H1 (cell line): ENCODE measurements at regions not wholly inside any gene's neighbourhood (a gene's known extent, or its start where the extent isn't known, plus 50 kb on each side); places are given as distances from the start of the nearest gene placed in this dataset.

Source experiments
- CTCF ChIA-PET: fragments of 300-600 bp; sonication (Branson Sonifier 250); formaldehyde crosslinking; loops from one replicate; lab custom pipeline; 2021; ENCODE audit not compliant: partially characterized antibody; lab: Charles Lee
- POLR2A ChIA-PET: fragments of 300-600 bp; sonication (Branson Sonifier 250); formaldehyde crosslinking; loops from one replicate; lab custom pipeline; 2021; ENCODE audit warnings: inconsistent platforms; ENCODE audit not compliant: partially characterized antibody; lab: Charles Lee
- DNase-seq, 2 experiments: peaks; one replicate each; pipeline versions ENCODE4 v3.0.0 to v3.0.0-alpha.2; 2010 to 2022; ENCODE audit warnings: low spot score in 2 of 2, low read depth in 1 of 2, mixed read lengths in 1 of 2
- FAIRE-seq: peaks from 2 replicates; lab custom pipeline; 2011; peaks lifted over from hg19 to GRCh38; lab: Jason Lieb, UNC
- H2AFZ ChIP-seq: 2 replicates; pipeline ENCODE4 v1.8.1; 2012; ENCODE audit warnings: low read length, inconsistent platforms
- H2AK5ac ChIP-seq: 2 replicates; pipeline ENCODE4 v1.6.1; 2013; ENCODE audit warnings: low read depth, low read length
- H2BK120ac ChIP-seq: replicated peaks from 2 replicates; pipeline ENCODE3; 2013; ENCODE audit warnings: low read depth, low read length, inconsistent platforms
- H2BK12ac ChIP-seq: 2 replicates; pipeline ENCODE4 v1.6.1; 2013; ENCODE audit warnings: low read depth, low read length
- H2BK15ac ChIP-seq: 2 replicates; pipeline ENCODE4 v1.6.1; 2013; ENCODE audit warnings: low read length
- H2BK20ac ChIP-seq: 2 replicates; pipeline ENCODE4 v1.6.1; 2013; ENCODE audit warnings: low read length
- H2BK5ac ChIP-seq: 2 replicates; pipeline ENCODE4 v1.6.1; 2013; ENCODE audit warnings: low read depth, low read length
- H3K14ac ChIP-seq: 2 replicates; pipeline ENCODE4 v1.6.1; 2013; ENCODE audit warnings: inconsistent platforms; ENCODE audit not compliant: insufficient read length
- H3K18ac ChIP-seq: 2 replicates; pipeline ENCODE4 v1.6.1; 2013; ENCODE audit warnings: low read length; ENCODE audit errors: extremely low read depth
- H3K23ac ChIP-seq: 2 replicates; pipeline ENCODE4 v1.6.1; 2013; ENCODE audit warnings: inconsistent platforms; ENCODE audit not compliant: insufficient read length
- H3K23me2 ChIP-seq: 2 replicates; pipeline ENCODE4 v1.6.1; 2013; ENCODE audit warnings: low read depth, low read length
- H3K27ac ChIP-seq: 2 replicates; pipeline ENCODE4 v1.6.1; 2011; ENCODE audit warnings: low read depth, low read length, inconsistent platforms
- H3K27me3 ChIP-seq, 4 experiments: replicated peaks in 1 of 4; 1 replicate in 1 of 4; 2 replicates in 3 of 4; pipeline versions ENCODE4 v1.6.1 to v1.8.1; 2011 to 2013; ENCODE audit warnings: low read length in 3 of 4, mild to moderate bottlenecking in 3 of 4, inconsistent platforms in 2 of 4, mixed read lengths in 2 of 4, moderate library complexity in 1 of 4; ENCODE audit not compliant: control insufficient read depth in 3 of 4, insufficient read depth in 3 of 4; ENCODE audit errors: extremely low read depth in 1 of 4
- H3K36me3 ChIP-seq, 4 experiments: 2 replicates each; pipeline versions ENCODE4 v1.6.1 to v1.8.1; 2011 to 2013; ENCODE audit warnings: mild to moderate bottlenecking in 4 of 4, low read length in 3 of 4, moderate library complexity in 2 of 4, control low read depth in 1 of 4, inconsistent platforms in 1 of 4; ENCODE audit not compliant: insufficient read depth in 4 of 4, control insufficient read depth in 2 of 4
- H3K4ac ChIP-seq: replicated peaks from 2 replicates; pipeline ENCODE3; 2013; ENCODE audit warnings: low read length, low read depth, mixed read lengths, inconsistent platforms; ENCODE audit not compliant: insufficient read length
- H3K4me1 ChIP-seq, 4 experiments: replicated peaks in 1 of 4; 1 replicate in 1 of 4; 2 replicates in 3 of 4; pipeline versions ENCODE4 v1.6.1 to v1.8.1; 2011 to 2013; ENCODE audit warnings: low read length in 3 of 4, inconsistent platforms in 2 of 4, mixed read lengths in 1 of 4; ENCODE audit not compliant: insufficient read depth in 4 of 4, control insufficient read depth in 3 of 4
- H3K4me2 ChIP-seq, 2 experiments: 2 replicates each; pipeline versions ENCODE4 v1.6.1 to v1.8.1; 2011 to 2013; ENCODE audit warnings: low read depth in 2 of 2, low read length in 2 of 2, control low read depth in 1 of 2, inconsistent platforms in 1 of 2, mild to moderate bottlenecking in 1 of 2; ENCODE audit not compliant: insufficient read depth in 1 of 2
- H3K4me3 ChIP-seq, 4 experiments: fragments of 200-600, 300-600 bp in 1 of 4; sonication (generic), shearing (Covaris generic), sonication (Bioruptor Twin) in 1 of 4; 2 replicates each; pipeline versions ENCODE4 v1.5.1 to v1.8.1; 2011 to 2016; ENCODE audit warnings: low read length in 4 of 4, low read depth in 3 of 4, control low read depth in 2 of 4, inconsistent platforms in 2 of 4, mild to moderate bottlenecking in 2 of 4, mixed read lengths in 1 of 4, moderate library complexity in 1 of 4; ENCODE audit not compliant: insufficient read depth in 2 of 4; ENCODE audit errors: extremely low read depth in 1 of 4
- H3K56ac ChIP-seq: replicated peaks from 2 replicates; pipeline ENCODE3; 2013; ENCODE audit warnings: low read depth, mild to moderate bottlenecking, mixed read lengths, low read length, inconsistent platforms; ENCODE audit not compliant: insufficient read length
- H3K79me1 ChIP-seq: 2 replicates; pipeline ENCODE4 v1.6.1; 2013; ENCODE audit warnings: low read depth, low read length, control low read depth
- H3K79me2 ChIP-seq, 2 experiments: 2 replicates each; pipeline versions ENCODE4 v1.6.1 to v1.8.1; 2012 to 2013; ENCODE audit warnings: low read length in 2 of 2, mild to moderate bottlenecking in 2 of 2, inconsistent platforms in 1 of 2; ENCODE audit not compliant: insufficient read depth in 2 of 2, control insufficient read depth in 1 of 2
- H3K9ac ChIP-seq, 4 experiments: replicated peaks in 1 of 4; 1 replicate in 1 of 4; 2 replicates in 3 of 4; pipeline versions ENCODE4 v1.6.1 to v1.8.1; 2011 to 2013; ENCODE audit warnings: low read depth in 3 of 4, low read length in 3 of 4, control low read depth in 2 of 4, mild to moderate bottlenecking in 2 of 4, moderate library complexity in 2 of 4, inconsistent platforms in 1 of 4; ENCODE audit errors: extremely low read depth in 1 of 4
- H3K9me3 ChIP-seq, 2 experiments: 2 replicates each; pipeline versions ENCODE4 v1.6.1 to v1.8.1; 2012 to 2013; ENCODE audit warnings: mild to moderate bottlenecking in 2 of 2, moderate library complexity in 2 of 2, control low read depth in 1 of 2, inconsistent platforms in 1 of 2, low read depth in 1 of 2, low read length in 1 of 2, mixed read lengths in 1 of 2; ENCODE audit not compliant: insufficient read depth in 2 of 2
- H4K20me1 ChIP-seq, 2 experiments: replicated peaks in 1 of 2; 2 replicates each; pipeline versions ENCODE3 to v1.8.1; 2011 to 2013; ENCODE audit warnings: inconsistent platforms in 2 of 2, low read length in 2 of 2, mild to moderate bottlenecking in 1 of 2; ENCODE audit not compliant: insufficient read depth in 2 of 2, control insufficient read depth in 1 of 2
- H4K5ac ChIP-seq: 2 replicates; pipeline ENCODE4 v1.6.1; 2013; ENCODE audit warnings: low read length, low read depth, mixed read lengths, inconsistent platforms; ENCODE audit not compliant: insufficient read length
- H4K8ac ChIP-seq: 2 replicates; pipeline ENCODE4 v1.8.0; 2013; ENCODE audit warnings: mild to moderate bottlenecking, moderate library complexity, low read length, inconsistent platforms; ENCODE audit not compliant: insufficient read depth; ENCODE audit errors: extremely low read depth
- H4K91ac ChIP-seq: replicated peaks from 2 replicates; pipeline ENCODE3; 2013; ENCODE audit warnings: low read length, mixed read lengths, inconsistent platforms; ENCODE audit not compliant: insufficient read length
- HDAC6 ChIP-seq: IDR thresholded peaks from one replicate; pipeline ENCODE4 v1.7.1; 2012; ENCODE audit warnings: low read depth, mild to moderate bottlenecking, inconsistent platforms, low read length, moderate library complexity
- JUND ChIP-seq: IDR thresholded peaks from 2 replicates; pipeline ENCODE4 v1.6.1; 2011; ENCODE audit warnings: mild to moderate bottlenecking, improper control_type of control experiment, low read length
- RFX5 ChIP-seq: IDR thresholded peaks from 2 replicates; pipeline ENCODE4 v1.6.1; 2011; ENCODE audit warnings: low read depth, low read length, improper control_type of control experiment, borderline replicate concordance
- WGBS, 2 experiments: shearing (Covaris generic) in 1 of 2; methylation state at CpG; one replicate each; pipeline versions ENCODE4 v1.1.6 to v1.1.7; 2013 to 2015; ENCODE audit warnings: low lambda C conversion rate in 2 of 2, mixed read lengths in 2 of 2, inconsistent platforms in 1 of 2, low coverage in 1 of 2, missing lambda C conversion rate in 1 of 2; ENCODE audit not compliant: insufficient replicate concordance in 2 of 2, insufficient coverage in 1 of 2, insufficient read length in 1 of 2; ENCODE audit errors: extremely low coverage in 1 of 2, missing lambda C conversion rate in 1 of 2; 5-methylcytosine and 5-hydroxymethylcytosine counted together

GRCh38 chr16:6570530-6570929 lies 762.1 kb upstream of the RBFOX1 start:
- Histone ChIP-seq H3K79me1 (no peaks in the 10 kb centered on the region), H2AK5ac (no peak overlapping the region), H2BK15ac (no peak overlapping the region), H3K23me2 (no peaks in the 10 kb centered on the region), H2BK5ac (no peak overlapping the region), H4K20me1 (no peaks in the 10 kb centered on the region), H4K5ac (no peak overlapping the region), H3K18ac (no peak overlapping the region), H3K27me3 (no peaks in the 10 kb centered on the region), H2AFZ (no peak overlapping the region), H3K4ac (no peak overlapping the region), H3K4me1 (no peaks in the 10 kb centered on the region; a peak in 2 of 7 replicates), H3K14ac (no peak overlapping the region), H2BK12ac (no peak overlapping the region), H3K36me3 (no peaks in the 10 kb centered on the region), H3K23ac (no peak overlapping the region), H4K91ac (no peak overlapping the region), H4K8ac (no peak overlapping the region), H3K9ac (no peak overlapping the region), H3K4me2 (no peak overlapping the region), H3K56ac (no peak overlapping the region), H3K27ac (no peak overlapping the region), H3K4me3 (no peak overlapping the region), H2BK20ac (no peak overlapping the region), H3K79me2 (no peaks in the 10 kb centered on the region), H3K9me3 (no peaks in the 10 kb centered on the region), H2BK120ac (no peak overlapping the region)
- ChIA-PET POLR2A (no interaction called here), CTCF (interaction anchor here (1.0 to 1.3 kb wide), 2 partner anchors 10 to 325 kb away, joined by 3 to 4 read pairs; no protein-coding TSS in a partner anchor)
- WGBS, 2 experiments: 92% methylated on average over 2 of the region's 2 CpGs; no CpG with 5 or more reads in 1 of the 2 experiments
- DNase-seq (no peak), FAIRE-seq (no peak)
- no peak for TF ChIP-seq JUND
- no peak for TF ChIP-seq RFX5
- TF ChIP-seq HDAC6: no peak
